Frontal cortex (tissue), 3 donors: ENCODE measurements at regions not wholly inside any gene's neighbourhood (a gene's known extent, or its start where the extent isn't known, plus 50 kb on each side); places are given as distances from the start of the nearest gene placed in this dataset.
"Not testable (repeated sequence)": the region's sequence is repeated elsewhere in the genome, so short reads cannot be mapped to it uniquely, and the experiment has no call there.

ENCODE experiments used
- DNase-seq, 2 donors: peaks; one replicate each; pipeline ENCODE4 v3.0.0; 2012; ENCODE audit warnings: low spot score in 2 of 2
- FAIRE-seq: peaks from 2 replicates; lab custom pipeline; 2012; peaks lifted over from hg19 to GRCh38; lab: Jason Lieb, UNC
- donor health status: control.
- donor health status: control.
- donor health status: control.

DNA sequence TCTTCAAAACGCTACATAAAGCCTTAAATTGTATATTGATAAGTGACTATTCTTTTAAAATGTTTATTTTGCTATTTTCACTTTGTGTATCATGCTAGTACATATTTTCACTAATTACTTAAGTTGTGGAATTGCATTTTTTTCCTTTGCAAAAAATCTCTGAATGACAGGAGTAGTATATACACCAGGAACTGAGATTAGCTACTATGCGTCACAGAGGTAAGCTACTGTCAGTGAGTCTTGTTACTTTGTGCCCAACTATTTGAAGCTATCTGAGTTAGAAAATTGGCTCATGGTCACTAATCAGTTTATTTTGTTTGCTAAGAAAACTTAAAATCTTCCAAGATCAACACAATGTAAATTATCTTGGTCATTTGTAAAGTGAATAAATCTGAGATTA, 887.4 kb downstream of the TMTC2 start:
- FAIRE-seq (no peak), DNase-seq (no peak)

GRCh38 chr12:83573671-83574070, 887.0 kb downstream of the TMTC2 start:
- FAIRE-seq, result no peak
- DNase-seq, result no peak

DNA sequence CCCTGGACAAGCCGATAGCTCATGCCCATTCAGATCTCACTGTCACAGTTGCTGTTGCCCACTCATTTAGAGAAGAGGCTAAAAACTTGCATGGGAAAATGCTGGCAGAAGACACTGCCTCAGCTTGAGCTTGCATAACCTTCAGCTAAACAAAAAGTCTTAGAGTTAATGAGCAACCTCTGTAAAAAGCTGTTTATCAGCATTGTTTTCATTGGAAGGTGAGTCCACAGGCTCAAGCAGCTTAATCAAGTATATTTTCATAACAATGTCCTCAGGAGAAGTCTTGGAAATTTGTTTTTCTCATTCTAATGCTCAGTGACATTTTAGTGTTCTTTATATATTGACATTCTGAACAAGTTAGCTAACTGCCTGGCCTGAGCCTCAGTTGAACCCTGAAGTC, 872.9 kb downstream of the TMTC2 start:
- FAIRE-seq (no peak), DNase-seq (no peak)

GRCh38 chr12:83556040-83556439, 869.3 kb downstream of the TMTC2 start:
- DNase-seq, FAIRE-seq: not testable (repeated sequence)

DNA sequence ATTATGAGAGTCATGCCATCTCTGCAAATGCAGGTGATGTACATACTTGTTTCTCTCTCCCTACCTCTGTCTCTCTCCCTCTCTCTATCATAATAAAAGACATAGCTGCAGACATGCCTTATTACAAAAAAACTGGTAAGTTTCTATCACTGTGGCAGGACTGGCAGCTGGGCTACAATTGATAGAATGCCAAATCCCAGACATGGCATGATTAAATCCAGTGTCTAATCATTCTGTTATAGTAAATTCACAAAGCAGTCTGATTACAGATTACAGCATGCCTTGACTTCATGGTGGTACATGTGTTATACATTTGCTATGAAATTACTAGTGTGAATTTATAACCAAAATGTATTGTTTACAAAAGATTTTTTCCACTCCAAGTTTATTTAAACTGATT, 854.7 kb downstream of the TMTC2 start:
- FAIRE-seq (no peak), DNase-seq (no peak)

DNA sequence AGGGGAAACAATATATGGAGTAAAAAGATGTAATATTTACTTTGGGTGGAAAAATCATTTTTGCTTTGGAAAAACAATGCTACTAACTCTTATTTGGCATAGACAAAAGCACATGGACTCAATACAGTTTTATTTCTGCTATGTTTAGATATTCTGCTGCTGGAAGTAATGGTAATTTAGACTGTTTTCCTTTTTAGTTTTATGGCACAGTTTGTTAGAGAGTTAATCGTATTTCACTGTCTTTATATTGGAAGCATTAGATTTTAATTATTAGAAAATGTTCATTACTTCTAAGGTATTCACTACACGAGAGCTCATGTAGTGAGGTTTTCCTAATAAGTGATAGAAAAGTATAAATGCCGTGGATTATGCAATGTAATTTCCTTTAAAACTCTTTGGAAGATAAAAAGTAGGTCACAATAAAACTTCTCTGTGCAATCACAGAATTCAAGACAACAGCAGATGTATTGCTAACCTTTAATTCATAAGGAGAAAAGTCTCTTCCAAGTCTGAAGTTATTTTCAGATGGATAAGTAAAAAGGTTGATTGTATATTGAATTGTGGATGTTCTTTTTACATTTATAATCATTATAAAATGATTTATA, 851.8 kb downstream of the TMTC2 start:
- no peak for DNase-seq
- no peak for FAIRE-seq

GRCh38 chr12:83537428-83538053, 850.8 kb downstream of the TMTC2 start:
- no peak for FAIRE-seq

GRCh38 chr12:83536496-83536895, 849.8 kb downstream of the TMTC2 start:
- no peak for FAIRE-seq
- no peak for DNase-seq

More at GRCh38 chr12:83537428-83538053, 850.8 kb downstream of the TMTC2 start:
- no peak for DNase-seq

- DNase-seq, result no peak
- FAIRE-seq, result no peak
Measured at GRCh38 chr12:83528571-83528970, 841.9 kb downstream of the TMTC2 start.

- FAIRE-seq, result no peak
- DNase-seq, result no peak
Measured at GRCh38 chr12:83527810-83528209, 841.1 kb downstream of the TMTC2 start.

DNA sequence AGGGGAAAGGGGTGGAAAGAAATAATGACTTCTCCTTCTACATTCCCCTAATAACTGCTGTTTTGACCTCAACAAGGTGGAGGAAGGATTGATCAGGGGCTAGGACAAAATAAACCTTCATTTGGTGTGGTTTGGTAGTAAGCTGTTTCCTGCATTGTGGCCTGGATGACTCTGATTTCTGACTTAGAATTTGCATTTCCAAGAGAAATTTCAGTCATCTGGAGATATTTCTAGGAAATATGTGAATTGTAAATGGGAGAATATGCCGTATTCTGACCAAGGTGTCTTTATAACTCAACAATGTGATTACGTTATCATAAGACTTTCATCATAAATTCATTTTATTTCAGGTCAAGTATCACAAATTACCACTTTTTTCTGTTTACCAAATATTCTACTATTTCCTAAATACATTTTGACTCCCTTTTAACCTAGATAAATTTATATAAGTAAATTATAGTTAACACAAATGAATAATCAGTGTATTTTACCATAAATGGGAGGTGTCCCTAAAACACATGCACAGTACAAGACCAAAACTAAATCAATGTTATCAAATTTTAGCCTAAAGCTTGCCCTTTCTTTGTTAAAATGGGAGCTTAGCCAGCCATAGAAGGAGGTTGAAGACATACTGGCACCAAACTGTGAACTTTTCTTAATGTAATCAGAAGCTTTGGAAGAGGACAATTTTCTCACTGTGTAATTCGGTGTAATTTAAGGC, 828.8 kb downstream of the TMTC2 start:
- DNase-seq (no peak), FAIRE-seq (no peak)

GRCh38 chr12:83514372-83514771, 827.7 kb downstream of the TMTC2 start:
- no peak for FAIRE-seq

DNA sequence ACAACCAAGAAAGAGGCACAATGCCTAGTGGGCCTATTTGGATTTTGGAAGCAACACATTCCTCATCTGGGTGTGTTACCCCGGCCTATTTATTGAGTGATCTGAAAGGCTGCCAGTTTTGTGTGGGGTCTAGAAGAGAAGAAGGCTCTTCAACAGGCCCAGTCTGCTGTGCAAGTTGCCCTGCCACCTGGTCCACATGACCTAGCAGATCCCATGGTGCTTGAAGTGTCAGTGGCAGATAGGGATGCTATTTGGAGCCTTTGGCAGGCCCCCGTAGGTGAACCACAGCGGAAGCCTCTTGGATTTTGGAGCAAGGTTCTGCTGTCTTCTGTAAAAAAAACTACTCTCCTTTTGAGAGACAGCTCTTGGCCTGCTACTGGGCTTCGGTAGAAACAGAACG, 820.1 kb downstream of the TMTC2 start:
- FAIRE-seq (no peak), DNase-seq (no peak)

More at GRCh38 chr12:83514372-83514771, 827.7 kb downstream of the TMTC2 start:
- DNase-seq, result no peak

DNA sequence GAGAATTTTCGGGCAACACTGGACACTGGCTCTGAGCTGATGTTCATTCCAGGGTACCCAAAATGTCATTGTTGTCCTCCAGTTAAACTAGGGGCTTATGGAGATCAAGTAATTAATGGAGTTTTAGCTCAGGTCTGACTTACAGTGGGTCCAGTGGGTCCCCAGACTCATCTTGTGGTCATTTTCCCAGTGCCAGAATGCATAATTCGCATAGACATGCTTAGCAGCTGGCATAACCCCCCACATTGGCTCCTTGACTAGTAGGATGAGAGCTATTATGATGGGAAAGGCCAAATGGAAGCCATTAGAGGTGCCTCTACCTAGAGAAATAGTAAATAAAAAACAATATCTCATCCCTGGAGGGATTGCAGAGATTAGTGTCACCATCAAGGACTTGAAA, 818.9 kb downstream of the TMTC2 start:
- FAIRE-seq (no peak), DNase-seq (no peak)

GRCh38 chr12:83499894-83500293, 813.2 kb downstream of the TMTC2 start:
- not testable (repeated sequence) for FAIRE-seq, DNase-seq

GRCh38 chr12:83477696-83478095, 791.0 kb downstream of the TMTC2 start:
- DNase-seq (no peak), FAIRE-seq (no peak)

DNA sequence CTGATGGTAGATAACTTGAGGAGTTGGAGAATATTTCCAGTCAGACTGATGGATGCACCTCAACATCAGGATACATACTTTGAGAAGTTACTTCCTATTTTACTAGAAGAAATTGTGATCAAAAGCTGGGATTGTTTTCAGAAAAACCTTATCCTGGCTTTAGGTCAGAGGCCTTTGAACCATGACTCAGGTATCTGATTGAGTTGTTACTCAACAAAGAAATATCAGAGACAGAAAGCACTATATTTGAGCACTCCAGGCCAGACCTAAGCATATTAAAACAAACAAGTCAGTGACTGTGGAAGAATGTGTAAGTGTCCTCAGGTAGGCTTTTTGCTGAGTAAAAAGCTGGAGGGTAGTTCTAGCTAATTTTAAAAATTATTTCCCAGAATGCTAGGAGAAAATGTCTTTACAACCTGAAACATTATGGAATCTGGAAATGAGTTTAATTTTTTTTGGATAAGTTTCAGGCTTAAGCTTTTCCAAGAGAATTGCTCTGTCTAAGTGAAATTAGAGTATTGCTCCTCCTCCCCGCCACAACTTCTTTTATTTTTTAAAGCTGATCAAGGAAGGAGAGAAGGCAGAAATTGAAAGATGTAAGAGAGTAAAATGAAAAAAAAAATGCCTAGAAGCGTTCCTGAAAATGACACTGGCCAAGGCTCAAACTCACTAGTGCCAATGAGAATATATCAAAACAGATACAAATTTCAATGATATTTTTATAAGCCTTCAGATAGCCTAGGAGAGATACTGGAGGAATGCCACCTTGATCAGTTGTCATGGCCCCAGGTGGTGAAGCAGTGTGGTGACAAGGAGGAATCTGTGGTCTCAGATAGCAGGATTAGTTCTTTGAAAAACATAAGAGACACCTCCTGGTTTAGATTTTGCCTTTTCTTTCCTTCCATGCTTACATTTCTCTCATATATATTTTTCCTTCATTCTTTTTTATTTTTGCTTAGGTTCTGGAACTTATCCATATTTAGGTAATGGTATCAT, 790.3 kb downstream of the TMTC2 start:
- DNase-seq (no peak), FAIRE-seq (no peak)

DNA sequence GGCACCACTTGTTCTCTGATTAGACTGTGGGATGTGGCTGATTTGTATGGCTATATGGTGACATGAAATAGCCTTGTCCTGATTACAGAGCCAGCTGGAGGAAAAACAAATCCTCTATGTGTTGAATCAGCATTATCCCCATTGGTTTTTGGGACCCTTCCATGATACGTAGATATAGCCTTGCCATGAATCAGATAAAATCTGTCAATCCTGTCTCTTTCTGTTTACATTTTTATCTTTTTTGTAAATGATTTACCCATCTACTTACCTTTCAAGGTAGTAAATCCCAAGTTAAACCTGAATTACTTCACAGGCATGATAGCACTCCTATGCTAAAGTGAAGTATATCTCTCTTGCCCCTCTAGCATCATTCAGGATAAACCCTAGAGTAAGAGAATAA, 789.3 kb downstream of the TMTC2 start:
- FAIRE-seq, result no peak
- DNase-seq, result no peak

DNA sequence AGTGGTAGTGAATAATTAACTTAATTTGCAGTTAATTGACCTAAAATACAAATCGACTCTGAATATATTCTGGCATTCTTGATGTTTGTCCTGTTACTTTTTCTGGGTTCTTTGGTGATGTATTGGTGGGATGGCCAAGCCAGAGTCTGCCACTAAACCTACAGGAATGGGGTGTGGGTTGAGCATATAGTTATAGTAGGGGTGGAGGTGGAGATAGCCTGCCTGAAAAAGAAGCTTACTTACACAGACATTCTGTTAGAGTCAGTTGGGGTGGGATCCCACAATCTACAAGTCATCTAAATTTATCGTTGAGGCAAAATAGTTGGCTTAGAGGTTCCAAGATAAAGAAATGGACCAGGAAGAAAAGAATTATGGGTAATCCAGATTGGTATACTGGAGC, 787.7 kb downstream of the TMTC2 start:
- DNase-seq (no peak), FAIRE-seq (no peak)
